ENCODE measurements at regions not wholly inside any gene's neighbourhood (a gene's known extent, or its start where the extent isn't known, plus 50 kb on each side); places are given as distances from the start of the nearest gene placed in this dataset.

- TF ChIP-seq POLR2A (IDR thresholded peaks at IDR 0.05; ENCODE audit: borderline replicate concordance, extremely low read depth, insufficient read depth, insufficient read length) = no peak
- TF ChIP-seq SRF (IDR thresholded peaks at IDR 0.05; ENCODE audit: low read depth) = no peak
- TF ChIP-seq ZNF274 (IDR thresholded peaks at IDR 0.05; ENCODE audit: low read depth, low read length) = no peak
- no peak for TF ChIP-seq CTCF (IDR thresholded peaks at IDR 0.05 in 2 of 3, conservative IDR thresholded peaks at IDR 0.05 in 1 of 3; ENCODE audit: borderline replicate concordance in 1 of 3, insufficient read depth in 1 of 3, low read depth in 2 of 3, low read length in 2 of 3)
- no peak for TF ChIP-seq ZBTB33 (IDR thresholded peaks at IDR 0.05; ENCODE audit: extremely low read depth, insufficient replicate concordance, low read length)
- no peak for TF ChIP-seq REST (IDR thresholded peaks at IDR 0.05; ENCODE audit: low read depth)
- TF ChIP-seq EZH2 (IDR thresholded peaks at IDR 0.05) = no peak
- TF ChIP-seq YY1 (IDR thresholded peaks at IDR 0.05; ENCODE audit: extremely low read depth, insufficient replicate concordance, low read depth, low read length) = no peak
- no peak for TF ChIP-seq POLR2AphosphoS5 (IDR thresholded peaks at IDR 0.05; ENCODE audit: low read depth, low read length)
- no peak for TF ChIP-seq MAX (IDR thresholded peaks at IDR 0.05)
- no peak for TF ChIP-seq TCF7L2 (IDR thresholded peaks at IDR 0.05; ENCODE audit: borderline replicate concordance, extremely low read depth, insufficient read depth, insufficient read length)
- TF ChIP-seq EGR1 (IDR thresholded peaks at IDR 0.05; ENCODE audit: low read depth) = no peak
- no peak for TF ChIP-seq SIN3A (IDR thresholded peaks at IDR 0.05; ENCODE audit: low read depth)
These were observed 416.3 kb upstream of the CDH5 start for GRCh38 chr16:65950211-65950610.
